ENCODE measurements at regions not wholly inside any gene's neighbourhood (a gene's known extent, or its start where the extent isn't known, plus 50 kb on each side); places are given as distances from the start of the nearest gene placed in this dataset.

DNA sequence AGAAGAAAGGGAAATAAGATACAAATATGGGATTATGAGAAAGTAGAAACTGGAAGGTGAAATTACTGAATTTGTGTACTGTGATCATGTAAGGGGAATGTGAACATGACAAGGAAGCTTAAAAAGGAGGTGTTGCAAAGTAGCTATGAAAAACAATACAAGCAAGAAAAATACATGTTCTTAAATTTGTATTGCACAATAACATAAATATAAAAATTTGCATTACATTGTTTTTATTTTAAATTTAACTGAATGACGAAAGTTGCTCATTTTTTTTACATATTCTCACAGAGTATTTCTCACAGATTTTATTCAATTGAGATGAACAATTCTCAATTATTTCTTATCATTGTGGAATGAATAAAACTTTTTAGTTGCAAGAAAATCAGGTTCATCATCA is 874.8 kb downstream of the AMY1C start:
- 85 to 92% methylated on average over 1 of the region's 1 CpG for WGBS, 2 donors
- DNase-seq, result no peak
- no peak for TF ChIP-seq POLR2A (IDR thresholded peaks at IDR 0.05)
- TF ChIP-seq, protein P1, sequence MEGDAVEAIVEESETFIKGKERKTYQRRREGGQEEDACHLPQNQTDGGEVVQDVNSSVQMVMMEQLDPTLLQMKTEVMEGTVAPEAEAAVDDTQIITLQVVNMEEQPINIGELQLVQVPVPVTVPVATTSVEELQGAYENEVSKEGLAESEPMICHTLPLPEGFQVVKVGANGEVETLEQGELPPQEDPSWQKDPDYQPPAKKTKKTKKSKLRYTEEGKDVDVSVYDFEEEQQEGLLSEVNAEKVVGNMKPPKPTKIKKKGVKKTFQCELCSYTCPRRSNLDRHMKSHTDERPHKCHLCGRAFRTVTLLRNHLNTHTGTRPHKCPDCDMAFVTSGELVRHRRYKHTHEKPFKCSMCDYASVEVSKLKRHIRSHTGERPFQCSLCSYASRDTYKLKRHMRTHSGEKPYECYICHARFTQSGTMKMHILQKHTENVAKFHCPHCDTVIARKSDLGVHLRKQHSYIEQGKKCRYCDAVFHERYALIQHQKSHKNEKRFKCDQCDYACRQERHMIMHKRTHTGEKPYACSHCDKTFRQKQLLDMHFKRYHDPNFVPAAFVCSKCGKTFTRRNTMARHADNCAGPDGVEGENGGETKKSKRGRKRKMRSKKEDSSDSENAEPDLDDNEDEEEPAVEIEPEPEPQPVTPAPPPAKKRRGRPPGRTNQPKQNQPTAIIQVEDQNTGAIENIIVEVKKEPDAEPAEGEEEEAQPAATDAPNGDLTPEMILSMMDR (IDR thresholded peaks at IDR 0.05), result no peak
- Histone ChIP-seq H3K27ac (no peak overlapping the region), H3K4me1 (no peaks in the 10 kb centered on the region), H3K27me3 (no peaks in the 10 kb centered on the region), H3K36me3 (ENCODE audit: low read depth, missing control alignments) (no peaks in the 10 kb centered on the region), H3K4me3 (no peak overlapping the region), H3K9me3 (no peaks in the 10 kb centered on the region)
- intact Hi-C loops (cut with DNase I; ENCODE audit: low total_unique reads), result no loop called here

DNA sequence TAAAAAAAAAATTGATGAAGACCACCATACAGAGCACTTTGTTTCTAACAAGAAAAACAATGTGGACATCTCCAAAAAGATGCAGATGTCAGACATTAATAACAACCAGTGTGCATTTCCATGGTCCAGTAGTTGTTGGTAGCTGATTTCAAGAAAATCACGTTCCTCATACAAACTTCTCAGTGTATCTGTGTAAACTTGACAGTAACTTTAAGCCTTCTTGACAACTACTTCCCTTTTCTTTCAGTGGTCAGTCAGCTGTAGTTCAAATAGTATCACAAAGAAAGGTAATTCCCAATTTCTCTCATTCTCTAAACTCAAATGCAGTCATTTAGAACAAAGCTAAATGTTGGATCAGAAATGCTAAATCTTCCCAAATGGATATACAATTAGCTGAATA is 879.9 kb downstream of the AMY1C start:
- no peak overlapping the region for H3K27ac ChIP-seq
- intact Hi-C loops (cut with DNase I; ENCODE audit: low total_unique reads), result no loop called here
- no peak overlapping the region for H3K4me3 ChIP-seq
- no peaks in the 10 kb centered on the region for H3K9me3 ChIP-seq
- TF ChIP-seq, protein P1 (IDR thresholded peaks at IDR 0.05), result no peak
- no peak for TF ChIP-seq POLR2A (IDR thresholded peaks at IDR 0.05)
- H3K36me3 ChIP-seq (ENCODE audit: low read depth, missing control alignments), result no peaks in the 10 kb centered on the region
- 63 to 69% methylated on average over 1 of the region's 1 CpG for WGBS, 2 donors
- H3K4me1 ChIP-seq, result no peaks in the 10 kb centered on the region
- DNase-seq, result no peak
- H3K27me3 ChIP-seq, result no peaks in the 10 kb centered on the region

- Histone ChIP-seq H3K9me3 (no peaks in the 10 kb centered on the region), H3K27me3 (no peaks in the 10 kb centered on the region), H3K4me3 (no peak overlapping the region), H3K36me3 (ENCODE audit: low read depth, missing control alignments) (no peaks in the 10 kb centered on the region), H3K4me1 (no peaks in the 10 kb centered on the region), H3K27ac (no peak overlapping the region)
- intact Hi-C loops (cut with DNase I; ENCODE audit: low total_unique reads), result no loop called here
- TF ChIP-seq, protein P1 (IDR thresholded peaks at IDR 0.05), result no peak
- TF ChIP-seq POLR2A (IDR thresholded peaks at IDR 0.05), result no peak
- 73 to 77% methylated on average over 5 of the region's 5 CpGs for WGBS, 2 donors
- DNase-seq, result no peak
Observed at GRCh38 chr1:104630567-104631149, 881.0 kb downstream of the AMY1C start.

GRCh38 chr1:104636581-104636980 is 886.9 kb downstream of the AMY1C start:
- no peak overlapping the region for H3K27ac ChIP-seq
- no peaks in the 10 kb centered on the region for H3K4me1 ChIP-seq
- H3K9me3 ChIP-seq, result no peaks in the 10 kb centered on the region

DNA sequence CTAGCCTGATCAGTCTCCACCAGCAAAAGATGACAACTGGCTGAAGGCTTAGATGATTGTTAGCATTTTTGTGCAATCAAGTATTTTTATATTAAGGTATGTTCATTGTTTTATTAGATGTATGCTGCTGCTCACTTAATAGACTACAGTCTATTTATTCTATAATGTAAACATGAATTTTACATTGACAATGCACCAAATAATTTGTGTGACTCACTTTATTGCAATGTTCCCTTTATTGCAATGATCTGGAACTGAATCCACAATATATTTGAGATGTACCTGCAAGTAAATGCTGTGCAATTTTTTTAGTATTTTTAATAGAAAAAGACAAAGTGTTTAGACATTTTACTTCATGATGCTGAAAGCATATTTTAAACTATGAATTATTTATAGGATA is 896.5 kb downstream of the AMY1C start:
- no peaks in the 10 kb centered on the region for H3K4me1 ChIP-seq
- H3K9me3 ChIP-seq, result no peaks in the 10 kb centered on the region
- no peaks in the 10 kb centered on the region for H3K36me3 ChIP-seq (ENCODE audit: low read depth, missing control alignments)
- no peak overlapping the region for H3K27ac ChIP-seq
- DNase-seq, result no peak
- no peaks in the 10 kb centered on the region for H3K27me3 ChIP-seq
- H3K4me3 ChIP-seq, result no peak overlapping the region
- intact Hi-C loops (cut with DNase I; ENCODE audit: low total_unique reads), result no loop called here
- TF ChIP-seq, protein P1 (IDR thresholded peaks at IDR 0.05), result no peak
- TF ChIP-seq POLR2A (IDR thresholded peaks at IDR 0.05), result no peak

More at GRCh38 chr1:104636581-104636980, 886.9 kb downstream of the AMY1C start:
- TF ChIP-seq, protein P1 (IDR thresholded peaks at IDR 0.05), result no peak
- no peak for TF ChIP-seq POLR2A (IDR thresholded peaks at IDR 0.05)
- no peak for DNase-seq
- no peaks in the 10 kb centered on the region for H3K27me3 ChIP-seq
- H3K4me3 ChIP-seq, result no peak overlapping the region
- intact Hi-C loops (cut with DNase I; ENCODE audit: low total_unique reads), result no loop called here
- H3K36me3 ChIP-seq (ENCODE audit: low read depth, missing control alignments), result no peaks in the 10 kb centered on the region

Measured in testis (tissue), 2 donors.